ENCODE measurements at regions not wholly inside any gene's neighbourhood (a gene's known extent, or its start where the extent isn't known, plus 50 kb on each side); places are given as distances from the start of the nearest gene placed in this dataset.

DNA sequence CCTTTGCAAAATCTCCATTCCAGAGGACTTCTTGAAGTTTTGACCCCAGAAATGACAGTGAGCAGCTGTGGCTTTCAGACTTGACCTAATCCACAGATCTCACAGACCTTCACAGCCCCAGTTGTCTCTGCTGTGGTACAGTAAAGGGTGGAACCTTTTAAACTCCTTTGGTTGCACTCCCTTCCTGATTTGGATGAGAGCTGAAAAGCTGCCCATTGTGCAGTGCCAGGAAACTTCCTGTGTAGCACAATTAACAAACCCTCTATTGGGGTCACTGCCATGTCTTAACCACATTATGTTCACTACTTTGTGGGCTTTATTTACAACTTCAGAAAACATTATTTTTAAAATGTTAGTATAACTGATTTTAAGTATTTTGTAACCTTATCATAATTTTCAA is 56.7 kb upstream of the PCSK5 start:
- H3K9me2 ChIP-seq (ENCODE audit: insufficient read depth): no peaks in the 10 kb centered on the region; the same call in 1 of the 2 replicates
- ChIA-PET RAD21 (ENCODE audit: low non-redundant PET in 1 of 2, low total read pairs in 2 of 2, uncharacterized antibody in 2 of 2, unreplicated experiment in 2 of 2) (no interaction called here), CTCF (no interaction called here), POLR2A (no interaction called here)
- H3K27me3 ChIP-seq (ENCODE audit: insufficient read depth, low read length): peaks cover 5% of the 10 kb centered on the region; the same call in 1 of the 2 replicates
- ATAC-seq: no peak
- H4K20me1 ChIP-seq (ENCODE audit: insufficient read depth): no peaks in the 10 kb centered on the region
- no peaks in the 10 kb centered on the region for H3K4me1 ChIP-seq (ENCODE audit: control insufficient read depth in 1 of 2, insufficient read depth in 2 of 2, low read length in 2 of 2)
- no peaks in the 10 kb centered on the region for H3K36me3 ChIP-seq (ENCODE audit: control insufficient read depth in 1 of 2, insufficient read depth in 2 of 2, low read length in 2 of 2)
- no peak overlapping the region for H3K4me2 ChIP-seq (ENCODE audit: low read length)
- TF ChIP-seq, protein P1, sequence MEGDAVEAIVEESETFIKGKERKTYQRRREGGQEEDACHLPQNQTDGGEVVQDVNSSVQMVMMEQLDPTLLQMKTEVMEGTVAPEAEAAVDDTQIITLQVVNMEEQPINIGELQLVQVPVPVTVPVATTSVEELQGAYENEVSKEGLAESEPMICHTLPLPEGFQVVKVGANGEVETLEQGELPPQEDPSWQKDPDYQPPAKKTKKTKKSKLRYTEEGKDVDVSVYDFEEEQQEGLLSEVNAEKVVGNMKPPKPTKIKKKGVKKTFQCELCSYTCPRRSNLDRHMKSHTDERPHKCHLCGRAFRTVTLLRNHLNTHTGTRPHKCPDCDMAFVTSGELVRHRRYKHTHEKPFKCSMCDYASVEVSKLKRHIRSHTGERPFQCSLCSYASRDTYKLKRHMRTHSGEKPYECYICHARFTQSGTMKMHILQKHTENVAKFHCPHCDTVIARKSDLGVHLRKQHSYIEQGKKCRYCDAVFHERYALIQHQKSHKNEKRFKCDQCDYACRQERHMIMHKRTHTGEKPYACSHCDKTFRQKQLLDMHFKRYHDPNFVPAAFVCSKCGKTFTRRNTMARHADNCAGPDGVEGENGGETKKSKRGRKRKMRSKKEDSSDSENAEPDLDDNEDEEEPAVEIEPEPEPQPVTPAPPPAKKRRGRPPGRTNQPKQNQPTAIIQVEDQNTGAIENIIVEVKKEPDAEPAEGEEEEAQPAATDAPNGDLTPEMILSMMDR (IDR thresholded peaks at IDR 0.05 in 2 of 3, conservative IDR thresholded peaks at IDR 0.05 in 1 of 3; ENCODE audit: borderline replicate concordance in 1 of 3, insufficient read depth in 1 of 3, low read depth in 2 of 3, low read length in 2 of 3): no peak
- TF ChIP-seq SRF (IDR thresholded peaks at IDR 0.05; ENCODE audit: low read depth) (no peak), ATF3 (IDR thresholded peaks at IDR 0.05) (no peak), POLR2A (IDR thresholded peaks at IDR 0.05; ENCODE audit: borderline replicate concordance, extremely low read depth, insufficient read depth, insufficient read length) (no peak), EZH2phosphoT487 (IDR thresholded peaks at IDR 0.05; ENCODE audit: borderline replicate concordance) (no peak), YY1 (IDR thresholded peaks at IDR 0.05; ENCODE audit: extremely low read depth, insufficient replicate concordance, low read depth, low read length) (no peak), ZNF274 (IDR thresholded peaks at IDR 0.05; ENCODE audit: low read depth, low read length) (no peak), EGR1 (IDR thresholded peaks at IDR 0.05; ENCODE audit: low read depth) (no peak), CBX3 (IDR thresholded peaks at IDR 0.05; ENCODE audit: low read depth) (no peak), SP1 (IDR thresholded peaks at IDR 0.05; ENCODE audit: low read depth) (no peak), EZH2 (IDR thresholded peaks at IDR 0.05) (no peak), CEBPB (IDR thresholded peaks at IDR 0.05; ENCODE audit: low read depth) (no peak), TCF7L2 (IDR thresholded peaks at IDR 0.05; ENCODE audit: borderline replicate concordance, extremely low read depth, insufficient read depth, insufficient read length) (no peak), FOSL1 (IDR thresholded peaks at IDR 0.05; ENCODE audit: low read depth) (no peak), POLR2AphosphoS5 (IDR thresholded peaks at IDR 0.05; ENCODE audit: low read depth, low read length) (no peak), ZFX (IDR thresholded peaks at IDR 0.05) (no peak), ELF1 (IDR thresholded peaks at IDR 0.05; ENCODE audit: borderline replicate concordance, low read depth) (no peak)
- TF ChIP-seq, protein P2, sequence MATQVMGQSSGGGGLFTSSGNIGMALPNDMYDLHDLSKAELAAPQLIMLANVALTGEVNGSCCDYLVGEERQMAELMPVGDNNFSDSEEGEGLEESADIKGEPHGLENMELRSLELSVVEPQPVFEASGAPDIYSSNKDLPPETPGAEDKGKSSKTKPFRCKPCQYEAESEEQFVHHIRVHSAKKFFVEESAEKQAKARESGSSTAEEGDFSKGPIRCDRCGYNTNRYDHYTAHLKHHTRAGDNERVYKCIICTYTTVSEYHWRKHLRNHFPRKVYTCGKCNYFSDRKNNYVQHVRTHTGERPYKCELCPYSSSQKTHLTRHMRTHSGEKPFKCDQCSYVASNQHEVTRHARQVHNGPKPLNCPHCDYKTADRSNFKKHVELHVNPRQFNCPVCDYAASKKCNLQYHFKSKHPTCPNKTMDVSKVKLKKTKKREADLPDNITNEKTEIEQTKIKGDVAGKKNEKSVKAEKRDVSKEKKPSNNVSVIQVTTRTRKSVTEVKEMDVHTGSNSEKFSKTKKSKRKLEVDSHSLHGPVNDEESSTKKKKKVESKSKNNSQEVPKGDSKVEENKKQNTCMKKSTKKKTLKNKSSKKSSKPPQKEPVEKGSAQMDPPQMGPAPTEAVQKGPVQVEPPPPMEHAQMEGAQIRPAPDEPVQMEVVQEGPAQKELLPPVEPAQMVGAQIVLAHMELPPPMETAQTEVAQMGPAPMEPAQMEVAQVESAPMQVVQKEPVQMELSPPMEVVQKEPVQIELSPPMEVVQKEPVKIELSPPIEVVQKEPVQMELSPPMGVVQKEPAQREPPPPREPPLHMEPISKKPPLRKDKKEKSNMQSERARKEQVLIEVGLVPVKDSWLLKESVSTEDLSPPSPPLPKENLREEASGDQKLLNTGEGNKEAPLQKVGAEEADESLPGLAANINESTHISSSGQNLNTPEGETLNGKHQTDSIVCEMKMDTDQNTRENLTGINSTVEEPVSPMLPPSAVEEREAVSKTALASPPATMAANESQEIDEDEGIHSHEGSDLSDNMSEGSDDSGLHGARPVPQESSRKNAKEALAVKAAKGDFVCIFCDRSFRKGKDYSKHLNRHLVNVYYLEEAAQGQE (IDR thresholded peaks at IDR 0.05; ENCODE audit: low read depth): no peak
- TF ChIP-seq, protein P3, sequence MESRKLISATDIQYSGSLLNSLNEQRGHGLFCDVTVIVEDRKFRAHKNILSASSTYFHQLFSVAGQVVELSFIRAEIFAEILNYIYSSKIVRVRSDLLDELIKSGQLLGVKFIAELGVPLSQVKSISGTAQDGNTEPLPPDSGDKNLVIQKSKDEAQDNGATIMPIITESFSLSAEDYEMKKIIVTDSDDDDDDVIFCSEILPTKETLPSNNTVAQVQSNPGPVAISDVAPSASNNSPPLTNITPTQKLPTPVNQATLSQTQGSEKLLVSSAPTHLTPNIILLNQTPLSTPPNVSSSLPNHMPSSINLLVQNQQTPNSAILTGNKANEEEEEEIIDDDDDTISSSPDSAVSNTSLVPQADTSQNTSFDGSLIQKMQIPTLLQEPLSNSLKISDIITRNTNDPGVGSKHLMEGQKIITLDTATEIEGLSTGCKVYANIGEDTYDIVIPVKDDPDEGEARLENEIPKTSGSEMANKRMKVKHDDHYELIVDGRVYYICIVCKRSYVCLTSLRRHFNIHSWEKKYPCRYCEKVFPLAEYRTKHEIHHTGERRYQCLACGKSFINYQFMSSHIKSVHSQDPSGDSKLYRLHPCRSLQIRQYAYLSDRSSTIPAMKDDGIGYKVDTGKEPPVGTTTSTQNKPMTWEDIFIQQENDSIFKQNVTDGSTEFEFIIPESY (IDR thresholded peaks at IDR 0.05; ENCODE audit: extremely low read depth, insufficient replicate concordance, low read length): no peak
- no peaks in the 10 kb centered on the region for H3K9me3 ChIP-seq (ENCODE audit: control insufficient read depth in 1 of 2, insufficient read depth in 1 of 2, low read depth in 1 of 2, low read length in 2 of 2)
- no peak overlapping the region for H3K4me3 ChIP-seq (replicated peaks in 1 of 2; ENCODE audit: low read depth in 1 of 2, low read length in 2 of 2)
- no peak for DNase-seq (ENCODE audit: low read depth, low spot score)
- H3K79me2 ChIP-seq (ENCODE audit: insufficient read depth, low read length): no peaks in the 10 kb centered on the region
- BruUV-seq (replicated peaks): no TSS peak
- H3K9ac ChIP-seq (ENCODE audit: low read length): no peak overlapping the region
- intact Hi-C loops (cut with micrococcal nuclease): no loop called here
- H2AFZ ChIP-seq (ENCODE audit: low read depth, low read length, poor library complexity, severe bottlenecking): no peak overlapping the region
- H3K27ac ChIP-seq (ENCODE audit: low read depth, low read length): no peak overlapping the region
